Coronary artery (tissue), 2 donors: ENCODE measurements at regions not wholly inside any gene's neighbourhood (a gene's known extent, or its start where the extent isn't known, plus 50 kb on each side); places are given as distances from the start of the nearest gene placed in this dataset.

Experiments
- DNase-seq: peaks from one replicate; pipeline ENCODE4 v3.0.0-alpha.2; 2017; ENCODE audit warnings: low spot score
- H3K27ac ChIP-seq, 2 donors: fragments of 200-600 bp; sonication (generic); one replicate each; pipeline ENCODE4 v1.5.1; 2016 to 2019
- H3K4me3 ChIP-seq: fragments of 200-600 bp; sonication (generic); 2 replicates; pipeline ENCODE4 v1.5.1; 2016; ENCODE audit warnings: mild to moderate bottlenecking, moderate library complexity
- CTCF ChIP-seq: fragments of 200-600 bp; sonication (generic); IDR thresholded peaks from one replicate; pipeline ENCODE4 v1.5.1; 2019; ENCODE audit warnings: antibody characterized with exemption

GRCh38 chr1:218848009-218848408 lies 325.7 kb upstream of the LYPLAL1 start:
- no peak for TF ChIP-seq CTCF
- no peak for DNase-seq
- no peak overlapping the region for H3K27ac ChIP-seq
- H3K4me3 ChIP-seq, result no peak overlapping the region

GRCh38 chr1:218850367-218850766 lies 323.3 kb upstream of the LYPLAL1 start:
- TF ChIP-seq CTCF, result no peak
- Histone ChIP-seq H3K4me3 (no peak overlapping the region), H3K27ac (no peak overlapping the region)
- no peak for DNase-seq

- H3K4me3 ChIP-seq, result no peak overlapping the region
- H3K27ac ChIP-seq, result no peak overlapping the region
- DNase-seq, result no peak
- TF ChIP-seq CTCF, result no peak
Observed at GRCh38 chr1:218851586-218851985, 322.1 kb upstream of the LYPLAL1 start.

- DNase-seq, result no peak
- TF ChIP-seq CTCF, result no peak
- H3K27ac ChIP-seq, result no peak overlapping the region
Observed at GRCh38 chr1:218852527-218852926, 321.2 kb upstream of the LYPLAL1 start.

GRCh38 chr1:218863987-218864386 lies 309.7 kb upstream of the LYPLAL1 start:
- DNase-seq, result no peak
- H3K27ac ChIP-seq, result no peak overlapping the region
- no peak for TF ChIP-seq CTCF
- no peak overlapping the region for H3K4me3 ChIP-seq

More at GRCh38 chr1:218852527-218852926, 321.2 kb upstream of the LYPLAL1 start:
- no peak overlapping the region for H3K4me3 ChIP-seq

- DNase-seq, result no peak
- TF ChIP-seq CTCF, result no peak
- H3K4me3 ChIP-seq, result no peak overlapping the region
- H3K27ac ChIP-seq, result no peak overlapping the region
Observed at GRCh38 chr1:218865591-218865990, 308.1 kb upstream of the LYPLAL1 start.

- DNase-seq, result no peak
- Histone ChIP-seq H3K27ac (no peak overlapping the region), H3K4me3 (no peak overlapping the region)
- TF ChIP-seq CTCF, result no peak
Observed at GRCh38 chr1:218866507-218866906, 307.2 kb upstream of the LYPLAL1 start.
